Stimulated activated CD4-positive, alpha-beta T cell treated with anti-CD3 and anti-CD28 coated beads, Interleukin-4, amount 100 ng/mL, for 4 hours (primary cell): ENCODE measurements at regions not wholly inside any gene's neighbourhood (a gene's known extent, or its start where the extent isn't known, plus 50 kb on each side); places are given as distances from the start of the nearest gene placed in this dataset.

Source experiments
- DNase-seq, 2 experiments: peaks; one replicate each; pipeline ENCODE4 v3.0.0-alpha.2; 2020

DNA sequence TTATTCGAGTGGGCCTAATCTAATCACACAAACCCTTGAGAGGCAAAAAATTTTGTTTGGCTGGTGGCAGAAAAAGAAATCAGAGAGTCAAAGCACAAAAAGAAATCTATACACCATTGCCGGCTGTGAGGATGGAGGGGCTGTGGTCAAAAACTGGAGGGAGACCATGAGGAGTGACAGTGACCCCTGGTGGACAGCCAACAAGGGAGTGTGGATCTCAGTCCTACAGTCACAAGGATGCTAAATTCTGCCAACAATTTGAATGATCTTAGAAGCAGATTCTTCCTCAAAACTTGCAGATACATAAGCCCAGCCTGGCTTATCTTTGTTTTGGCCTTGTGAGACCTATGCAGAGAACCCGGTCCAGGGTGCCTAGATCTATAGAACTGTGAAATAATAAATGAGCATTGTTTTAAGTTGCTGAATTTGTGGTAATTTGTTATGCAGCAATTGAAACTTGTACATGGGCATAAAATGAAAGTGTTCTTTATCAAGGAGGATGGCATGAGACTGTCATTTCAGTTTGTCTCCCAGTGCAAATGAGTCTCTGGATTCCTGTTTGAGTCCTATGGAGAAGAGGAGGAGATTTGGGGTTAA is 103.0 kb upstream of the ARHGEF26 start:
- peak in 1 of 2 experiments; percentile 23 for DNase-seq

DNA sequence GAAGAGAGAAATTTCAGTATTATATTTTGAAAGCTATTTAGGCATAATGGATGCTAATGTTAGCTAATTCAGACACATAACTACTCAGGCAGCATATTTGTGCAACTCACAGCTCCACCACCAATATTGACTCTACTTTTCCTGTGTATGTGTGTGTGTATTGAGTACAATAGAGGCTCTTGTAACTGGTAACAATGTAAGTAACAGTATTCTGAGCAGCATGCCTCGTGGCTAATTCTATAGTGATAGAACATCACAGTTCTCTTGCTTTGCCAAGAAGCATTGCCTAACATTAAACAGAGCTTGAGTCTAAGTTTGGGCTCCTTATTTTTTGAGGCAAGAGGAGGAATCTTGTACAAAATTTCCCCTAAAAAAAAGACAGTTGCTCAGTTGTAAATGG is 98.6 kb upstream of the ARHGEF26 start:
- DNase-seq = no peak

DNA sequence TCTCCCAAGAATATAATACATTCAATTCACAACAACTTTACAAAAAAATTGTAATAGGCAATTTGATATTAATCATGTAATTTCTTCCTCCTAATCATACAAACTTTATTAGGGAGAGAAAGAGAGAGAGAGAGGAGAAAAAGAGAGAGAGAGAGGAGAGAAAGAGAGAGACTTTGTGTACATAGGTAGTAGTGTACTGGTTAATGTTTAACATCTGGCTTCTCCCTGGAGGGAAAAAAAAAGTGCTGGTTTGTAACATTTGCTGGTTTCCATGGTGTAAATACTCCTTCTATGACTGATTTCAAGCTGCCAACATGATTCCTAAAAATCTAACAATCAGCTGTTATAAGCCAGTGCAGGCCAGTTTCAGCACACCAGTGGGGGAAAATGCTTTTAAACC is 98.0 kb upstream of the ARHGEF26 start:
- DNase-seq = no peak

DNA sequence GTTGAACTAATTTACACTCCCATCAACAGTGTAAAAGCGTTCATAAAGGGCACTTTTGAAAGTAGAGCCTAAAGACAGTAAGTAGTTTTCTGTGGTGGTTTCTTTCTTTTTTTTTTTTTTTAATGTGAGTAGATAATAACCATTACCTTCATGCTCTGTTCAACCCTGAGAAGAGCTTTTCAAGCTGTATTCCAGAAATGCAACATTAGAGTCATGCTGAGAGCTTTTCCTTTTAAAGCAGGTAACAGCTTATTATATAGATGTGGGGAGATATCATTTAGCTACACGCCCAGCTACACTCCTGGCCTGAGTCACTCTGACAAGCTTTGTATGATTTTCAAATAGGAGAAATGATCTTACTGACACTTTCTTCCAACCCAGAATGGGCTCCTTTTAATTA is 96.2 kb upstream of the ARHGEF26 start:
- DNase-seq = no peak

DNA sequence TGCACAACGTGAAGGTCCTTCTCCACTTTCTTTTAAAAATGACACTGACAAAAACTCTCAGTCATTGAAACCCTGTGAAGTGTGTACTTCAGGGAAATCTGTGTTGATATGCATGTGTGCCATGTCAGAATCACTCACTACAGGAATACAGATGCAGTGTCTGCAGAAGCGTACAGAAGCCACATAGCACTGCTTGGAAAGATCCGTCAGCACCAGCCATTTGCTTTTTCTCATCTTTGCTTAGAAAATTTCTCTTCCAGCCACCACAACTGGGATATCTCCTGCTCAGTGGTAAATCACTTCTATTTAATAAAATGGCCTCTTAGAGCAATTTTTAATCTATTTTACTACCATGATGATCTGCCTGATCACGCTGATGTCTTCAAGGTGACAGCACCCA is 91.3 kb upstream of the ARHGEF26 start:
- no peak for DNase-seq

DNA sequence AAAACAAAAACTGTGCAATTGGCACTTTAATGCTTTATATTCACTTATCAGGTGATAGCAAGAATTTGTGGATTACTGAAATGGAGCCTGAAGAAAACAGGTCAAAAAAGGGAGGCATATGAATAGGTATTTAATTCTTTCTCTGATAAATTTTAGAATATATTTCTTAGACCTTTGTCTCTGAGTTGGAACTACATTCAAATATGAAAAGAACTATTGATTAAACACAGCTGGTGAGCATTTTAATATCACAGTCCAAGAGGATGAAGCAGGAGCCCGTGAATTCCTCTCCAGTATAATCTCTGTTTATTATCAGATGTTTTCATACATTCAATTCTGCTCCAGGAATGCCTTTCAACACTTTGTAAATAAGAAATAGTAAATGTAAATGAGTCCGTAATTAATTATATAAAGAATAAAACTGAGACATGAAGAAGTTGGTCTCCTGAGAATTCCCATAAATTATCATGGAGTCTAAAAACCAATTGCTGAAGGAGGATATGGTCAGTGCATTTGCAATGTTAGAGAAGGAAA is 86.3 kb upstream of the ARHGEF26 start:
- DNase-seq = no peak

DNA sequence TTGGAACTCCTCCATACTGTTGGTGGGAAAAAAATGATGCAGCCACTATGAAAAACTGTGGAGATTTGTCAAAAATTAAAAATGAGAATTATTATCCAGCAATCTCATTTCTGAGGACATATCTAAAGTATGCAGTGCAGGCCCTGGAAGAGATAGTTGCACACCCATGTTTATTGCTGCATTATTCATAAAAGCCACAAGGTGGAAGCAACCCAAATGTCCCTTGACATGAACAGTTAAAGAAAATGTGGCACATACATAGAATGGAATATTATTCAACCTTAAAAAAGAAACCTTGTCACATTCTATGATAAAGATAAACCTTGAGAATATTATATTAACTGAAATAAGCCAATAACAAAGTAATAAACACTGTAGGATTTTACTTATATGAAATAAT is 80.9 kb upstream of the ARHGEF26 start:
- no peak for DNase-seq

DNA sequence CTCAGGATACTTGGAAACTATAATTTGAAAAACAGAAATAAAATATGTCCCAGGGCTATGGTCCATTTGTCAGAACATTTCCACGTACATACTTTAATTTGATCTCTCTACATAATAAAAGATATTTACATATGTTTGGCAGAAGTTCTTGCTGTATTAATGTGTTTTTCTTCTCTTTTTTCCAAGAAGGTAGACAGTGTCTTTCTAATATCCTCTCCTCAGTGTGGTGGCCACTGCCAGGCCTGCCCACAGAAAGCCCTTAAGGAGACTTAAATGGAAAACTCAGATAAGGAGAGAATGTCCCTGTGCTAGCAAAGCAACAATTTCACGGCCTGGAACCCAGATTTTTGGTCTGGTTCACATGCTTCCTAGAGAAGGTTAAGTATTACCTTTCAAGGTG is 76.5 kb upstream of the ARHGEF26 start:
- DNase-seq = no peak

DNA sequence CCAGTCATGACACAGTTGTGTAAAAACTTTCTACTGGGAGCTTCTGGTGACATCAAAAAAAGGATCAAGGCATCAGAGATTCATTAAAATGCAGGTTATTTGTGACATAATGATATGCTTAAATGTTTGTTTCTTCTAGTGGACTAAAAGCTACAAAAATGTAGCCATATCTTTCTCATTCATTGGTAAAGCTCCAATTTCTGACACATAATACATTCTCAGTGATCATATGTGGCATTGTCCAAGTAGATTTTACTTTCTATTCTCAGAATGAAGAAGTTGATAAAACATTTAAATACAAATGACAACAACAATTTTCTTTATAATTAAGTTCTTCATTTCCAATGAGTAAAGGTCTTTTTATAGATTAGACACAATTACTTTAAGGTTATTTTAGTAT is 71.0 kb upstream of the ARHGEF26 start:
- DNase-seq = no peak

DNA sequence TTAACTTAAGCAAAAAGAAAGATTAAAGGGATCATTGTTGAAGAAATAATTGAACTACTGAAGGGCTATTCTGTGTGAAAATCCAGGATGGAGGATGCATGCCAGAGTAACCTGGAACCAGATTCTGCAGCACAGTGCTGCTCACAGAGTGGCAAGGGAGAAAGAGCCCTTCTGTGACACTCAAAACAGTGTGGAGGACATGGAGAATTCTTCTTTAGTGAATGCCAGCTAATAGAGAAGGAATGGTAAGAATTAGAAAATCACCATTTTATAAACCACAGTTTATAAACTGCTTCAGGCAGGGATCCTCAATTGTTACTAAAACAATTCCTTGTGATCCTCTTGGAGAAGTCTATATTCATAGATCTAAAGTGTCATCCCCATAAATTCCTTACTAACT is 70.4 kb upstream of the ARHGEF26 start:
- DNase-seq = no peak

DNA sequence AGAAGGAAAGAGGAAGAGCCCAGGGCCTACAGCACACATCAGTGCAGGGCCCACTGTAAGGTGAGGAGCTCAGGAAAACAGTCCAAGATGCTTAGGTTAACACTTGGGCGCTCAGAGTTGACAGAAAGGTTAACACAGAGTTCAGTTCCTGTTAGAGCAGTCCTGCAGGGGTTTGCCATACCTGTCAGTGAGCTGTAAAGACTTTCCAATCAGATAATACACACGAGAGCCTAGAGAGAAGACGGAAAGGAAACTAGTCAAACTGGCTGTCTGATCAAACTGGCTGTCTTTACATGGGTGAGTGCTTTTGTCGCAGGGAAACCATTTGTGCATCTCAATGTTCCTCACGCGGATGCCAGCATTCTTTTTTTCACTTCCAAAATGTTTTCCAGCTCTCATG is 61.4 kb upstream of the ARHGEF26 start:
- no peak for DNase-seq

DNA sequence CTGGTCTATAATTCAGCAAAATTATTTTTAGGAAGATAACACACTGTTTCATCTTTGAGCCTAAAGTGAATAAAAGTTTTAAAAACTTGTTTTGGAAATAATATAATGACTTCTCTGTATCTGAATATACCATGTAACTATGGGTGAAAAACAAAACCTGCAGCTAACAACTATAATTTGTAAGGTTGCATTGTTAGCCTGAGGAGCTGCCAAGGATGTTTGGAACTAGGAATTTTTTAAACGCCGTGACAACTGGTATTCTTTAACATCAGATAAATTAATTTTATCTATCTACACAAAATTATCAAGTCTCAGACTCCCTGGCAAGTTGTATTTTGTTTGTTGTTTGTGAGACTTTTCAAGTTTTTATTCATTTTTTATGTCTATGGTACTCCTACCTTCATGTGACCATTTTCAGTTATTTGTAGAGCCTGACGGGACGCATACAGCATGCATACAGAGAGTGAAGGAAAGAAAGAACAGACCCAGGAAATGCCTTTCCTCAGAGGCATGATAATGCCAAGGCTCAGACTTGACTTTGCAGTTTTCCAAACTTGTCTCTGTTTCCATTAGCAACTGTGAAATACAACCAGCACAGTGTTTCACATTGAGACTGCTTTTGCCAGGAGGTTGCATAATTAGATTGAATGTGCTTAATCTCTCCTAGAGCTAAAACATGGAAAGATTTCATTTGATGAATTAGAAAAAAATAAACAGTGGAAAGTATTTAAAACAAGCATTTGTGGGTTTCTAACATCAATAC is 60.8 kb upstream of the ARHGEF26 start:
- no peak for DNase-seq

DNA sequence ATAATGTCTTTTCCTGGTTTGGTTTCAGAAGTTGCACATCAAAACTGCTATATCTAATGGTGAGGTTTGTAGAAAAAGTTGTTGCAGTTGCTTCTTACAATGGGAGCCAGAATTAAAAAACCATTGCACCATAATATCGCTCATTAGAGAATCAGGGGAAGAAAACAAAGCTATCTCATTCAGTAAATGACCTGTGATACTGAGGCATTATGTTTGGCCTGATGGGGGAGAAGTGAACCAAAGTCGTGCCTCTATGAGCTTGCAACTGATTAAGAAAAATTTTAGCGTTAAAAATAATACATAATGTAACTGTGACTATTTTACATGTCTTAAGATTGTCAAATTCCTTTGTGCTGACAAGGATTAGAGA is 60.2 kb upstream of the ARHGEF26 start:
- DNase-seq = no peak

DNA sequence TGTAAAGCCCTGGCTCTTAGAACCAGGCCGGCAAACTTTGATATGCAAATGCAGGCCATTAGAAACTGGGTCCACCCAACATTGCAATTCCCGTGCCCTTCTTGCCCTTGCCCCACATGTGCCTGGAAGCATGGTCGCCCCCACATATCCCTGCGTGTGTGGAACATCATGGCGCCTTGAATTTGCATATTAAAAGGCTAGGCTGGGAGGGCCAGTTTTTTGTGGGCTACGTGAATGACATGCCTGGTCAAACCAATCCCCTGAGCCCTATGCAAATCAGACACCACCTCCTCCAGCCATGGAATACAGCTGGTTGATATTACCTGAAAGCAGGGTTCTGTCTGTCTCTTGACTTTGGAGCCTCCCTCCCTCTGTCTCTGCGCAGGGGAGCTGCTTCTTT is 58.7 kb upstream of the ARHGEF26 start:
- DNase-seq = no peak

DNA sequence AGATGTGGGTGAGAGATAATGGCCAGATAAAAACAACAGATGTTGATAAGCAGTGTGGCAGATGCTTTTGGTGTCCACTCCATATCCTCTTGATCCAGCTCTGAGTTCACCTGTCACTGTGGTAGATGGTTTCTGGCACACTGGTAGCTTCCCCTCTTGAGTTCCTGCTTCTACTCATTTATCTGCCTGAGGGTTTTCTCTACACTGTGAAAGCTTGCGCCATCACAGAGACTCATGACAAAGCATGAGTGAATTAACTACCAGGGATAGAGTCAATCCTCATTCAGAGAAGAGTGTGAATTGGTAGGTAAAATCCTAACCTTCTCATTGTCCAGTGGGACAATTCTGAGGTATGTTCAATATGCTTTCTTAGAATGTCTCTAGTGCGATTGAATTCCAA is 50.0 kb upstream of the ARHGEF26 start:
- DNase-seq = no peak
